A549 (cell line): ENCODE measurements at regions not wholly inside any gene's neighbourhood (a gene's known extent, or its start where the extent isn't known, plus 50 kb on each side); places are given as distances from the start of the nearest gene placed in this dataset.

Experiments
- ATAC-seq, 2 experiments: fragments of 200-7000 bp in 1 of 2; fragments of >200 bp in 1 of 2; cut with Nextera tagmentation in 1 of 2; cut with Tn5 transposase in 1 of 2; 3 replicates each; pipeline versions ENCODE4 v1.8.0 to v1.9.1; 2018 to 2020; ENCODE audit warnings: mild to moderate bottlenecking in 1 of 2, moderate library complexity in 1 of 2
- CTCF ChIA-PET: fragments of 300-600 bp; sonication (Branson Sonifier 250); formaldehyde crosslinking; extraction: SDS; loops from one replicate; lab custom pipeline; 2021; ENCODE audit warnings: antibody characterized with exemption, inconsistent platforms; lab: Yijun Ruan, JAX
- POLR2A ChIA-PET: fragments of 350-600 bp; formaldehyde crosslinking; extraction: SDS; loops from one replicate; lab custom pipeline; 2021; ENCODE audit warnings: antibody characterized with exemption, inconsistent platforms; lab: Yijun Ruan, JAX
- DNase-seq, 2 experiments: peaks; one replicate each; pipeline versions ENCODE4 v3.0.0 to v3.0.0-alpha.2; 2011 to 2016; ENCODE audit warnings: low read depth in 1 of 2, low spot score in 1 of 2
- FAIRE-seq: peaks from 2 replicates; lab custom pipeline; 2011; peaks lifted over from hg19 to GRCh38; lab: Jason Lieb, UNC
- H3K27ac ChIP-seq, 2 experiments: fragments of >200 bp; sonication (Bioruptor Twin); formaldehyde crosslinking; 3 replicates each; pipeline ENCODE4 v1.5.1; 2016 to 2017
- H3K4me1 ChIP-seq: fragments of >200 bp; sonication (Bioruptor Twin); formaldehyde crosslinking; 3 replicates; pipeline ENCODE4 v1.6.1; 2016
- H3K4me2 ChIP-seq: fragments of >200 bp; sonication (Bioruptor Twin); formaldehyde crosslinking; 3 replicates; pipeline ENCODE4 v1.6.1; 2016
- H3K4me3 ChIP-seq: fragments of >200 bp; sonication (Bioruptor Twin); formaldehyde crosslinking; 3 replicates; pipeline ENCODE4 v1.5.1; 2016
- H3K9me3 ChIP-seq: fragments of >200 bp; sonication (Bioruptor Twin); formaldehyde crosslinking; 3 replicates; pipeline ENCODE4 v1.6.1; 2016
- ATOH8 ChIP-seq: fragments of 250-450 bp; sonication (Bioruptor Pico); IDR thresholded peaks from 2 replicates; pipeline ENCODE4 v1.5.0; 2020; ENCODE audit warnings: low read depth, mild to moderate bottlenecking, moderate library complexity
- CBX2 ChIP-seq: fragments of 200-600 bp; sonication (generic); IDR thresholded peaks from 2 replicates; pipeline ENCODE4 v1.6.1; 2016; ENCODE audit warnings: low read depth, mild to moderate bottlenecking, borderline replicate concordance
- CHD4 ChIP-seq: fragments of 200-600 bp; sonication (generic); IDR thresholded peaks from 2 replicates; pipeline ENCODE4 v1.6.1; 2016; ENCODE audit warnings: antibody characterized with exemption, mild to moderate bottlenecking, borderline replicate concordance
- EHMT2 ChIP-seq: fragments of 200-600 bp; sonication (generic); IDR thresholded peaks from 2 replicates; pipeline ENCODE4 v1.6.1; 2016; ENCODE audit warnings: antibody characterized with exemption, low read depth, mild to moderate bottlenecking, moderate library complexity
- EP300 ChIP-seq, 2 experiments: fragments of >200 bp; sonication (Bioruptor Twin); formaldehyde crosslinking; IDR thresholded peaks; 2 replicates in 1 of 2; 3 replicates in 1 of 2; pipeline ENCODE4 v1.6.1; 2016 to 2017
- FOXS1 ChIP-seq: fragments of 250-450 bp; sonication (Bioruptor Pico); IDR thresholded peaks from 2 replicates; pipeline ENCODE4 v1.5.0; 2020; ENCODE audit warnings: mild to moderate bottlenecking, moderate library complexity
- HDAC2 ChIP-seq: fragments of 200-600 bp; sonication (generic); IDR thresholded peaks from 2 replicates; pipeline ENCODE4 v1.6.1; 2016
- HOXB5 ChIP-seq: fragments of 250-450 bp; sonication (Bioruptor Pico); IDR thresholded peaks from 2 replicates; pipeline ENCODE4 v1.5.0; 2020; ENCODE audit warnings: mild to moderate bottlenecking, moderate library complexity
- JUN ChIP-seq, 2 experiments: fragments of >200 bp; sonication (Bioruptor Twin); formaldehyde crosslinking; IDR thresholded peaks; 2 replicates in 1 of 2; 3 replicates in 1 of 2; pipeline ENCODE4 v1.6.1; 2016 to 2017
- JUNB ChIP-seq: fragments of >200 bp; sonication (Bioruptor Twin); formaldehyde crosslinking; IDR thresholded peaks from 2 replicates; pipeline ENCODE4 v1.6.1; 2016
- KDM1A ChIP-seq: fragments of 200-600 bp; sonication (generic); IDR thresholded peaks from 2 replicates; pipeline ENCODE4 v1.6.1; 2016; ENCODE audit warnings: low read depth, mild to moderate bottlenecking
- MAFK ChIP-seq: fragments of 450-650 bp; IDR thresholded peaks from 2 replicates; pipeline ENCODE4 v1.6.1; 2014; ENCODE audit not compliant: partially characterized antibody
- MAZ ChIP-seq: fragments of 150-350 bp; IDR thresholded peaks from 2 replicates; pipeline ENCODE4 v1.6.1; 2014; ENCODE audit warnings: antibody characterized with exemption, low read depth, low read length, borderline replicate concordance
- MYC ChIP-seq: IDR thresholded peaks from 2 replicates; pipeline ENCODE4 v1.6.1; 2012; ENCODE audit warnings: mild to moderate bottlenecking, inconsistent platforms, low read length, improper control_type of control experiment, borderline replicate concordance
- NFE2L2 ChIP-seq: fragments of 150-350 bp; conservative IDR thresholded peaks from 2 replicates; pipeline ENCODE4 v1.6.1; 2014; ENCODE audit warnings: low read length
- PBX3 ChIP-seq: IDR thresholded peaks from 2 replicates; pipeline ENCODE4 v1.6.1; 2012
- PHF8 ChIP-seq: fragments of 200-600 bp; sonication (generic); IDR thresholded peaks from 2 replicates; pipeline ENCODE4 v1.6.1; 2016; ENCODE audit warnings: low read depth, mild to moderate bottlenecking, antibody characterized with exemption, moderate library complexity, borderline replicate concordance
- POLR2A ChIP-seq: IDR thresholded peaks from 2 replicates; pipeline ENCODE4 v1.6.1; 2012; ENCODE audit warnings: mild to moderate bottlenecking, low read length
- POLR2AphosphoS2 ChIP-seq: conservative IDR thresholded peaks from 2 replicates; pipeline ENCODE4 v1.6.1; 2012; ENCODE audit warnings: low read length, improper control_type of control experiment, inconsistent platforms
- RARB ChIP-seq: fragments of 250-450 bp; sonication (Bioruptor Pico); IDR thresholded peaks from 2 replicates; pipeline ENCODE4 v1.8.0; 2021; ENCODE audit warnings: mild to moderate bottlenecking, moderate library complexity
- SMC3 ChIP-seq: fragments of >200 bp; sonication (Bioruptor Twin); formaldehyde crosslinking; IDR thresholded peaks from 3 replicates; pipeline ENCODE4 v1.6.1; 2018; ENCODE audit warnings: inconsistent platforms
- WGBS: methylation state at CpG from one replicate; pipeline ENCODE4 v1.1.6; 2017; ENCODE audit errors: missing lambda C conversion rate; 5-methylcytosine and 5-hydroxymethylcytosine counted together
- TF ChIP-seq, protein P1 (sequence below): IDR thresholded peaks from 2 replicates; pipeline ENCODE4 v1.6.1; 2012; ENCODE audit warnings: low read depth, borderline replicate concordance
- TF ChIP-seq, protein P2 (sequence below): fragments of 250-450 bp; sonication (Bioruptor Pico); IDR thresholded peaks from 2 replicates; pipeline ENCODE4 v1.5.0; 2021; ENCODE audit warnings: mild to moderate bottlenecking, moderate library complexity, borderline replicate concordance
- TF ChIP-seq, protein P3 (sequence below): fragments of 450-650 bp; IDR thresholded peaks from 2 replicates; pipeline ENCODE4 v1.6.1; 2014; ENCODE audit warnings: antibody characterized with exemption
- TF ChIP-seq, protein P4 (sequence below): fragments of 150-350 bp; IDR thresholded peaks from 2 replicates; pipeline ENCODE4 v1.6.1; 2014; ENCODE audit warnings: low read depth, mild to moderate bottlenecking, low read length

DNA sequence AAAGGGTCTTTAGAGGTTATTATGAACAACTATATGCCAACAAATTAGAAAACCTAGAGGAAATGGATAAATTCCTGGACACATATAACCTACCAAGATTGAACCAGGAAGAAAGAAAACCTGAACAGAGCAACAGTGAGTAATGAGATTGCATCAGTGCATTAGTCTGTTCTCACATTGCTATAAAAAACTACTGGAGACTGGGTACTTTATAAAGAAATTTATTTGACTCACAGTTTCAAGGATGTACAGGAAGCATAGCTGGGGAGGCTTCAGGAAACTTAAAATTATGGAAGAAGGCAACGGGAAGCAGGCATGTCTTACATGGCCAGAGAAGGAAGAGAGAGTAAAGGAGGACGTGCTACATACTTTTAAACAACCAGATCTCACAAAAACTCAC lies 70.8 kb upstream of the GNAZ start:
- Histone ChIP-seq H3K4me2 (no peak overlapping the region), H3K9me3 (0 out of 3 replicates have a peak, but pooled peaks cover 7% of the 10 kb centered on the region), H3K4me1 (no peaks in the 10 kb centered on the region), H3K27ac (no peak overlapping the region), H3K4me3 (no peak overlapping the region)
- DNase-seq (no peak), ATAC-seq (no peak), FAIRE-seq (no peak)
- TF ChIP-seq, protein P1, sequence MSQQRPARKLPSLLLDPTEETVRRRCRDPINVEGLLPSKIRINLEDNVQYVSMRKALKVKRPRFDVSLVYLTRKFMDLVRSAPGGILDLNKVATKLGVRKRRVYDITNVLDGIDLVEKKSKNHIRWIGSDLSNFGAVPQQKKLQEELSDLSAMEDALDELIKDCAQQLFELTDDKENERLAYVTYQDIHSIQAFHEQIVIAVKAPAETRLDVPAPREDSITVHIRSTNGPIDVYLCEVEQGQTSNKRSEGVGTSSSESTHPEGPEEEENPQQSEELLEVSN = no peak
- TF ChIP-seq POLR2AphosphoS2 (no peak), MYC (no peak), JUN (IDR thresholded peaks at IDR 0.05) (no peak), NFE2L2 (no peak), HDAC2 (no peak), PHF8 (no peak), ATOH8 (no peak)
- ChIA-PET POLR2A (no interaction called here), CTCF (interaction anchor here (0.6 to 1.2 kb wide), 4 partner anchors 24 to 123 kb away, joined by 3 read pairs; no protein-coding TSS in a partner anchor)
- 0% methylated on average over 2 of the region's 2 CpGs for WGBS

DNA sequence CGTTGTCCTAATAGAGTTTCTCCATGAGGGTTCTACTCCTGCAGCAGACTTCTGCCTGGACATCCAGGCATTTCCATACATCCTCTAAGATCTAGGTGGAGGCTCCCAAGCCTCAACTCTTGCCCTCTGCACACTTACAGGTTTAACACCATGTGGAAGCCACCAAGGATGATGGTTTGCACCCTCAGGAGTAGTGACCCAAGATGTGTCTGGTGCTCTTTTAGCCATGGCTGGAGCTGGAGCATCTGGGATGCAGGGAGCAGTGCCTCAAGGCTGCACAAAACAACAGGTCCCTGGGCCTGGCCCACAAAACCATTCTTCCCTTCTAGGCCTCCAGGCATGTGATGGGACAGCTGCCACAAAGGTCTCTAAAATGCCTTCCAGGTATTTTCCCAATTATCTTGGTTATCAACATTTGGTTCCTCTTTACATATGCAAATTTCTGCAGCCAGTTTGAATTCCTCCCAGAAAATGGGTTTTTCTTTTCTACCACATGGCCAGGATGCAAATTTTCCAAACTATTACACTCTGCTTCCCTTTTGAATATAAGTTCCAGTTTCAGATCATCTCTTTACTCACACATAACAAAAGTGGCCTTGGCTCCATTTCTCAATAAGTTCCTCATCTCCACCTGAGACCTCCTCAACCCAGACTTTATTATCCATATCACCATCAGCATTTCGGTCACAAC lies 69.5 kb upstream of the GNAZ start:
- TF ChIP-seq MAFK (no peak), PBX3 (no peak), ATOH8 (no peak), CHD4 (no peak), EP300 (IDR thresholded peaks at IDR 0.05) (no peak), CBX2 (no peak)
- TF ChIP-seq, protein P2, sequence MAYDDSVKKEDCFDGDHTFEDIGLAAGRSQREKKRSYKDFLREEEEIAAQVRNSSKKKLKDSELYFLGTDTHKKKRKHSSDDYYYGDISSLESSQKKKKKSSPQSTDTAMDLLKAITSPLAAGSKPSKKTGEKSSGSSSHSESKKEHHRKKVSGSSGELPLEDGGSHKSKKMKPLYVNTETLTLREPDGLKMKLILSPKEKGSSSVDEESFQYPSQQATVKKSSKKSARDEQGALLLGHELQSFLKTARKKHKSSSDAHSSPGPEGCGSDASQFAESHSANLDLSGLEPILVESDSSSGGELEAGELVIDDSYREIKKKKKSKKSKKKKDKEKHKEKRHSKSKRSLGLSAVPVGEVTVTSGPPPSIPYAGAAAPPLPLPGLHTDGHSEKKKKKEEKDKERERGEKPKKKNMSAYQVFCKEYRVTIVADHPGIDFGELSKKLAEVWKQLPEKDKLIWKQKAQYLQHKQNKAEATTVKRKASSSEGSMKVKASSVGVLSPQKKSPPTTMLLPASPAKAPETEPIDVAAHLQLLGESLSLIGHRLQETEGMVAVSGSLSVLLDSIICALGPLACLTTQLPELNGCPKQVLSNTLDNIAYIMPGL (CRISPR knock-in tag) = no peak
- TF ChIP-seq, all 56 proteins: peak for 0
- Histone ChIP-seq H3K4me3 (no peak overlapping the region), H3K4me1 (no peaks in the 10 kb centered on the region), H3K9me3 (0 out of 3 replicates have a peak, but pooled peaks cover 7% of the 10 kb centered on the region), H3K4me2 (no peak overlapping the region), H3K27ac (no peak overlapping the region)
- DNase-seq (no peak), FAIRE-seq (no peak), ATAC-seq (no peak)
- ChIA-PET POLR2A (no interaction called here), CTCF (no interaction called here)
- 0% methylated on average over 2 of the region's 2 CpGs for whole genome bisulfite sequencing

- ChIA-PET POLR2A (no interaction called here), CTCF (no interaction called here)
- no peak for ATAC-seq
- H3K9me3 ChIP-seq = 0 out of 3 replicates have a peak, but pooled peaks cover 7% of the 10 kb centered on the region
- H3K4me3 ChIP-seq = no peak overlapping the region
- DNase-seq = no peak
- no peaks in the 10 kb centered on the region for H3K4me1 ChIP-seq
- H3K27ac ChIP-seq = no peak overlapping the region
- no peak overlapping the region for H3K4me2 ChIP-seq
- no peak for FAIRE-seq
- TF ChIP-seq EHMT2 (no peak), SMC3 (no peak), CHD4 (no peak), MAFK (no peak), JUNB (no peak), PHF8 (no peak), MAZ (no peak), KDM1A (no peak), HOXB5 (CRISPR knock-in tag) (no peak), FOXS1 (no peak), RARB (CRISPR knock-in tag) (no peak), MYC (no peak), POLR2A (no peak)
- TF ChIP-seq, protein P3, sequence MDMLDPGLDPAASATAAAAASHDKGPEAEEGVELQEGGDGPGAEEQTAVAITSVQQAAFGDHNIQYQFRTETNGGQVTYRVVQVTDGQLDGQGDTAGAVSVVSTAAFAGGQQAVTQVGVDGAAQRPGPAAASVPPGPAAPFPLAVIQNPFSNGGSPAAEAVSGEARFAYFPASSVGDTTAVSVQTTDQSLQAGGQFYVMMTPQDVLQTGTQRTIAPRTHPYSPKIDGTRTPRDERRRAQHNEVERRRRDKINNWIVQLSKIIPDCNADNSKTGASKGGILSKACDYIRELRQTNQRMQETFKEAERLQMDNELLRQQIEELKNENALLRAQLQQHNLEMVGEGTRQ = no peak
- TF ChIP-seq, protein P4, sequence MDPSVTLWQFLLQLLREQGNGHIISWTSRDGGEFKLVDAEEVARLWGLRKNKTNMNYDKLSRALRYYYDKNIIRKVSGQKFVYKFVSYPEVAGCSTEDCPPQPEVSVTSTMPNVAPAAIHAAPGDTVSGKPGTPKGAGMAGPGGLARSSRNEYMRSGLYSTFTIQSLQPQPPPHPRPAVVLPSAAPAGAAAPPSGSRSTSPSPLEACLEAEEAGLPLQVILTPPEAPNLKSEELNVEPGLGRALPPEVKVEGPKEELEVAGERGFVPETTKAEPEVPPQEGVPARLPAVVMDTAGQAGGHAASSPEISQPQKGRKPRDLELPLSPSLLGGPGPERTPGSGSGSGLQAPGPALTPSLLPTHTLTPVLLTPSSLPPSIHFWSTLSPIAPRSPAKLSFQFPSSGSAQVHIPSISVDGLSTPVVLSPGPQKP = no peak
Measured at GRCh38 chr22:23001463-23001862, 68.9 kb upstream of the GNAZ start.
